HCT116 (cell line): ENCODE measurements at regions not wholly inside any gene's neighbourhood (a gene's known extent, or its start where the extent isn't known, plus 50 kb on each side); places are given as distances from the start of the nearest gene placed in this dataset.

ENCODE experiments used
- ATAC-seq: fragments of 200-7000 bp; cut with Tn5 transposase; 2 replicates; pipeline ENCODE4 v1.9.1; 2020; ENCODE audit warnings: mild to moderate bottlenecking, moderate library complexity
- BruUV-seq: library from RNA; stranded (reverse); fragments of 400-500 nt; replicated peaks from 2 replicates; lab custom pipeline; 2021; lab: Mats Ljungman, UMichigan
- CTCF ChIA-PET: fragments of 300-600 bp; sonication (Branson Sonifier 250); formaldehyde crosslinking; loops from one replicate; lab custom pipeline; 2021; ENCODE audit warnings: antibody characterized with exemption; lab: Charles Lee
- POLR2A ChIA-PET: fragments of 300-600, 350-600 bp; sonication (Branson Sonifier 250); formaldehyde crosslinking; loops from one replicate; lab custom pipeline; 2021; ENCODE audit warnings: antibody characterized with exemption; lab: Charles Lee
- RAD21 ChIA-PET, 2 experiments: fragments of 300-600 bp; sonication (Branson Sonifier 250); formaldehyde crosslinking; loops; one replicate each; lab custom pipeline; 2023; ENCODE audit warnings: low total read pairs in 2 of 2; ENCODE audit not compliant: uncharacterized antibody in 2 of 2, unreplicated experiment in 2 of 2, low non-redundant PET in 1 of 2; lab: Charles Lee
- DNase-seq: peaks from one replicate; pipeline ENCODE4 v3.0.0-alpha.2; 2010; ENCODE audit warnings: low read depth, low spot score
- H2AFZ ChIP-seq: fragments of 200-600 bp; shearing (Covaris generic), sonication (generic); 2 replicates; pipeline ENCODE4 v1.6.1; 2017; ENCODE audit warnings: low read depth, mixed run types, mixed read lengths, antibody characterized with exemption, low read length; ENCODE audit not compliant: poor library complexity, severe bottlenecking
- H3K27ac ChIP-seq: 2 replicates; pipeline ENCODE4 v1.5.1; 2012; ENCODE audit warnings: low read depth, low read length
- H3K27me3 ChIP-seq: fragments of 200-600 bp; sonication (generic); 2 replicates; pipeline ENCODE4 v1.6.1; 2016; ENCODE audit warnings: mixed run types, low read length, mixed read lengths; ENCODE audit not compliant: insufficient read depth
- H3K36me3 ChIP-seq, 2 experiments: fragments of 200-500 bp in 1 of 2; fragments of 200-600 bp in 1 of 2; sonication (Bioruptor generic) in 1 of 2; sonication (generic) in 1 of 2; 2 replicates each; pipeline versions ENCODE4 v1.5.1 to v1.6.1; 2014 to 2016; ENCODE audit warnings: low read length in 2 of 2, inconsistent platforms in 1 of 2, mixed read lengths in 1 of 2, mixed run types in 1 of 2; ENCODE audit not compliant: insufficient read depth in 2 of 2, control insufficient read depth in 1 of 2
- H3K4me1 ChIP-seq, 2 experiments: fragments of 200-600 bp in 1 of 2; sonication (generic) in 1 of 2; 2 replicates each; pipeline versions ENCODE4 v1.5.1 to v1.6.1; 2012 to 2017; ENCODE audit warnings: low read length in 2 of 2, inconsistent platforms in 1 of 2, mild to moderate bottlenecking in 1 of 2, mixed read lengths in 1 of 2, mixed run types in 1 of 2, moderate library complexity in 1 of 2; ENCODE audit not compliant: insufficient read depth in 2 of 2, control insufficient read depth in 1 of 2
- H3K4me2 ChIP-seq: fragments of 200-600 bp; sonication (generic); 2 replicates; pipeline ENCODE4 v1.6.1; 2017; ENCODE audit warnings: mixed run types, low read length, mixed read lengths
- H3K4me3 ChIP-seq, 2 experiments: fragments of 200-600 bp in 1 of 2; sonication (generic) in 1 of 2; replicated peaks in 1 of 2; 2 replicates each; pipeline ENCODE4 v1.5.1; 2011 to 2016; ENCODE audit warnings: low read length in 2 of 2, control low read depth in 1 of 2, low read depth in 1 of 2, mild to moderate bottlenecking in 1 of 2, mixed read lengths in 1 of 2, mixed run types in 1 of 2
- H3K79me2 ChIP-seq: fragments of 200-600 bp; sonication (generic); 2 replicates; pipeline ENCODE4 v1.6.1; 2017; ENCODE audit warnings: mild to moderate bottlenecking, mixed run types, low read length, moderate library complexity, mixed read lengths; ENCODE audit not compliant: insufficient read depth
- H3K9ac ChIP-seq: fragments of 200-600 bp; sonication (generic); 2 replicates; pipeline ENCODE4 v1.6.1; 2016; ENCODE audit warnings: low read length, mixed read lengths
- H3K9me2 ChIP-seq: fragments of 200-600 bp; sonication (generic), shearing (Covaris generic); 2 replicates; pipeline ENCODE4 v1.6.1; 2017; ENCODE audit warnings: mixed run types, mild to moderate bottlenecking, moderate library complexity; ENCODE audit not compliant: insufficient read depth
- H3K9me3 ChIP-seq, 2 experiments: fragments of 200-500 bp in 1 of 2; fragments of 200-600 bp in 1 of 2; sonication (Bioruptor generic) in 1 of 2; sonication (generic) in 1 of 2; 2 replicates each; pipeline ENCODE4 v1.6.1; 2014 to 2017; ENCODE audit warnings: low read length in 2 of 2, mixed read lengths in 2 of 2, inconsistent platforms in 1 of 2, low read depth in 1 of 2, mild to moderate bottlenecking in 1 of 2, mixed run types in 1 of 2, moderate library complexity in 1 of 2; ENCODE audit not compliant: control insufficient read depth in 1 of 2, insufficient read depth in 1 of 2
- H4K20me1 ChIP-seq: fragments of 200-600 bp; sonication (generic), shearing (Covaris generic); 2 replicates; pipeline ENCODE4 v1.6.1; 2017; ENCODE audit warnings: mixed run types, mild to moderate bottlenecking, moderate library complexity; ENCODE audit not compliant: insufficient read depth
- CBX3 ChIP-seq: IDR thresholded peaks from 2 replicates; pipeline ENCODE4 v1.6.1; 2012; ENCODE audit warnings: low read depth
- CEBPB ChIP-seq: IDR thresholded peaks from 2 replicates; pipeline ENCODE4 v1.6.1; 2012; ENCODE audit warnings: low read depth
- CTCF ChIP-seq, 3 experiments: fragments of 200-600 bp in 1 of 3; sonication (generic) in 1 of 3; IDR thresholded peaks in 2 of 3; conservative IDR thresholded peaks in 1 of 3; 2 replicates each; pipeline ENCODE4 v1.5.1; 2012 to 2017; ENCODE audit warnings: low read depth in 2 of 3, low read length in 2 of 3, antibody characterized with exemption in 1 of 3, borderline replicate concordance in 1 of 3, control low read depth in 1 of 3, mild to moderate bottlenecking in 1 of 3, mixed read lengths in 1 of 3, mixed run types in 1 of 3, moderate library complexity in 1 of 3; ENCODE audit not compliant: insufficient read depth in 1 of 3
- ELF1 ChIP-seq: IDR thresholded peaks from 2 replicates; pipeline ENCODE4 v1.6.1; 2012; ENCODE audit warnings: low read depth, borderline replicate concordance
- EZH2phosphoT487 ChIP-seq: fragments of 200-600 bp; IDR thresholded peaks from 2 replicates; pipeline ENCODE4 v1.6.1; 2018; ENCODE audit warnings: antibody characterized with exemption, borderline replicate concordance
- FOSL1 ChIP-seq: IDR thresholded peaks from 2 replicates; pipeline ENCODE4 v1.6.1; 2012; ENCODE audit warnings: low read depth
- JUND ChIP-seq: IDR thresholded peaks from 2 replicates; pipeline ENCODE4 v1.6.1; 2012
- POLR2AphosphoS5 ChIP-seq: IDR thresholded peaks from 2 replicates; pipeline ENCODE4 v1.6.1; 2011; ENCODE audit warnings: mild to moderate bottlenecking, low read depth, low read length, moderate library complexity
- RAD21 ChIP-seq: IDR thresholded peaks from 2 replicates; pipeline ENCODE4 v1.6.1; 2012; ENCODE audit warnings: low read depth, mild to moderate bottlenecking
- SP1 ChIP-seq: IDR thresholded peaks from 2 replicates; pipeline ENCODE4 v1.6.1; 2012; ENCODE audit warnings: low read depth
- intact Hi-C: fragments of 100-400 bp; cut with micrococcal nuclease; formaldehyde crosslinking; loops from 2 replicates; pipeline ENCODE4 v1.10.0; 2022
- TF ChIP-seq, protein P1 (sequence below): IDR thresholded peaks from 2 replicates; pipeline ENCODE4 v1.6.1; 2012; ENCODE audit warnings: low read depth

DNA sequence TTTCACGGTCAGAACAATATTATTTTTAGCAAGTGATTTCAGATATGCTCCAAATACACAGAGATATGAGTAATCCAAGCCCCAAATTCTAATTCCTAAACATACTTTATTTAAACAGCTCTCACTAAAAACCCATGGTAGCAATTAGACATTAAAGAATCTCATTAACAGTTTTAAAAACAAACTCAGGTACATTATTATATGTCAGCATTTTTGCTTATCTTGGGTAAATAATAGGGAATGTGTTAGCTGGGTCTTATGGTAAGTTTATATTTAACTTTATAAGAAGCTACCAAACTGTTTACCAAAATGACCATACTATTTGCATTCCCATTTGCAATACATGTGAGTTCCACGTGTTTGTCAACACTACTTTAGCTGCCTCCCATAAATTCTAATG, 511.1 kb downstream of the HTR1A start:
- TF ChIP-seq FOSL1, result no peak
- TF ChIP-seq CBX3, result no peak
- TF ChIP-seq, protein P1, sequence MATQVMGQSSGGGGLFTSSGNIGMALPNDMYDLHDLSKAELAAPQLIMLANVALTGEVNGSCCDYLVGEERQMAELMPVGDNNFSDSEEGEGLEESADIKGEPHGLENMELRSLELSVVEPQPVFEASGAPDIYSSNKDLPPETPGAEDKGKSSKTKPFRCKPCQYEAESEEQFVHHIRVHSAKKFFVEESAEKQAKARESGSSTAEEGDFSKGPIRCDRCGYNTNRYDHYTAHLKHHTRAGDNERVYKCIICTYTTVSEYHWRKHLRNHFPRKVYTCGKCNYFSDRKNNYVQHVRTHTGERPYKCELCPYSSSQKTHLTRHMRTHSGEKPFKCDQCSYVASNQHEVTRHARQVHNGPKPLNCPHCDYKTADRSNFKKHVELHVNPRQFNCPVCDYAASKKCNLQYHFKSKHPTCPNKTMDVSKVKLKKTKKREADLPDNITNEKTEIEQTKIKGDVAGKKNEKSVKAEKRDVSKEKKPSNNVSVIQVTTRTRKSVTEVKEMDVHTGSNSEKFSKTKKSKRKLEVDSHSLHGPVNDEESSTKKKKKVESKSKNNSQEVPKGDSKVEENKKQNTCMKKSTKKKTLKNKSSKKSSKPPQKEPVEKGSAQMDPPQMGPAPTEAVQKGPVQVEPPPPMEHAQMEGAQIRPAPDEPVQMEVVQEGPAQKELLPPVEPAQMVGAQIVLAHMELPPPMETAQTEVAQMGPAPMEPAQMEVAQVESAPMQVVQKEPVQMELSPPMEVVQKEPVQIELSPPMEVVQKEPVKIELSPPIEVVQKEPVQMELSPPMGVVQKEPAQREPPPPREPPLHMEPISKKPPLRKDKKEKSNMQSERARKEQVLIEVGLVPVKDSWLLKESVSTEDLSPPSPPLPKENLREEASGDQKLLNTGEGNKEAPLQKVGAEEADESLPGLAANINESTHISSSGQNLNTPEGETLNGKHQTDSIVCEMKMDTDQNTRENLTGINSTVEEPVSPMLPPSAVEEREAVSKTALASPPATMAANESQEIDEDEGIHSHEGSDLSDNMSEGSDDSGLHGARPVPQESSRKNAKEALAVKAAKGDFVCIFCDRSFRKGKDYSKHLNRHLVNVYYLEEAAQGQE, result no peak
- no peak for TF ChIP-seq ELF1
- TF ChIP-seq SP1, result no peak
- TF ChIP-seq JUND, result no peak
- TF ChIP-seq CEBPB, result no peak
- TF ChIP-seq CTCF (IDR thresholded peaks at IDR 0.05 in 2 of 3, conservative IDR thresholded peaks at IDR 0.05 in 1 of 3; ENCODE audit: borderline replicate concordance in 1 of 3, insufficient read depth in 1 of 3, low read depth in 2 of 3, low read length in 2 of 3), result no peak
- no peak for TF ChIP-seq POLR2AphosphoS5
- no peak for TF ChIP-seq EZH2phosphoT487
- no peak for TF ChIP-seq RAD21
- TF ChIP-seq, all 23 proteins: peak for 0
- no peak overlapping the region for H3K27ac ChIP-seq
- H3K9me3 ChIP-seq, result no peaks in the 10 kb centered on the region; a peak in 2 of 4 replicates
- no peak overlapping the region for H3K4me2 ChIP-seq
- POLR2A ChIA-PET, result no interaction called here
- no peak overlapping the region for H2AFZ ChIP-seq
- no peaks in the 10 kb centered on the region for H3K36me3 ChIP-seq
- BruUV-seq, result no TSS peak
- no peaks in the 10 kb centered on the region; the same call in 1 of the 2 replicates for H4K20me1 ChIP-seq
- CTCF ChIA-PET, result no interaction called here
- intact Hi-C loops, result no loop called here
- ATAC-seq (no peak), DNase-seq (no peak)
- H3K27me3 ChIP-seq, result no peaks in the 10 kb centered on the region
- H3K9ac ChIP-seq, result no peak overlapping the region
- no peaks in the 10 kb centered on the region for H3K4me1 ChIP-seq
- H3K79me2 ChIP-seq, result no peaks in the 10 kb centered on the region
- RAD21 ChIA-PET, result no interaction called here
- no peaks in the 10 kb centered on the region for H3K9me2 ChIP-seq
- H3K4me3 ChIP-seq, result no peak overlapping the region
